RWPE1 (cell line): ENCODE measurements at regions not wholly inside any gene's neighbourhood (a gene's known extent, or its start where the extent isn't known, plus 50 kb on each side); places are given as distances from the start of the nearest gene placed in this dataset.

Source experiments
- CTCF ChIA-PET: fragments of 350-600 bp; sonication (Branson Sonifier 250); formaldehyde crosslinking; extraction: SDS; loops from one replicate; lab custom pipeline; 2021; lab: Yijun Ruan, JAX
- POLR2A ChIA-PET: fragments of 400-600 bp; formaldehyde crosslinking; extraction: SDS; loops from one replicate; lab custom pipeline; 2020; ENCODE audit warnings: antibody characterized with exemption; ENCODE audit not compliant: low non-redundant PET; lab: Yijun Ruan, JAX
- DNase-seq: peaks from one replicate; pipeline ENCODE4 v3.0.0; 2012; ENCODE audit warnings: low spot score
- H3K27ac ChIP-seq: fragments of 450-650 bp; 2 replicates; pipeline ENCODE4 v1.5.1; 2017
- TF ChIP-seq, protein P1 (sequence below): fragments of 450-650 bp; conservative IDR thresholded peaks from 2 replicates; pipeline ENCODE4 v1.5.1; 2017; ENCODE audit warnings: low read depth, mild to moderate bottlenecking

DNA sequence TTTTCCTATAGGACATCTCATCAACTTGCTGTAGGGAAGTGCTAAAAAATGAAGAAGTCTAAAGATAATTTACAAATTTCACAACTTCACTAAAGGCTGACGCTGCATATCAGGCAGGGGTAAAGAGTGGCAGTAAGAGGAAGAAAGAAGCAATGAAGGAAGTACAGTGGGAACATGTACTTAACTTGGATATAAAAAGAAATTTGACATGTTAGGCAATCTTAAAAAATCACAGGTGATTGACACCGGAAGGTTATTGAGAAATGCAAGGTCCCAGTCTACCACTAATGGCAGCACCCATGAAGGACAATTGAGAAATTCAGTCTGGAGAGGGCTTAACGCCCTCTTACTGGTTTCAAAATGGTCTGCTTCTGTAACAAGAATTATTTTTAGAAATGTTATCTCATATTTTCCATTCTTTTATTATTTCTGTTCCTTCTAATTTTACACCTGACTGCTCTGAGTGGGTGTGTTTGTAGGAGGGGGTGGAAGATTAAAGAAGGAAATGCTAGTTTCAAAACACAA, 358.1 kb downstream of the KCNJ2 start:
- POLR2A ChIA-PET: no interaction called here
- CTCF ChIA-PET: interaction anchor here (0.5 to 1.6 kb wide), 2 partner anchors 26 to 527 kb away, joined by 3 to 4 read pairs; no protein-coding TSS in a partner anchor
- no peak for DNase-seq
- no peak overlapping the region for H3K27ac ChIP-seq
- TF ChIP-seq, protein P1, sequence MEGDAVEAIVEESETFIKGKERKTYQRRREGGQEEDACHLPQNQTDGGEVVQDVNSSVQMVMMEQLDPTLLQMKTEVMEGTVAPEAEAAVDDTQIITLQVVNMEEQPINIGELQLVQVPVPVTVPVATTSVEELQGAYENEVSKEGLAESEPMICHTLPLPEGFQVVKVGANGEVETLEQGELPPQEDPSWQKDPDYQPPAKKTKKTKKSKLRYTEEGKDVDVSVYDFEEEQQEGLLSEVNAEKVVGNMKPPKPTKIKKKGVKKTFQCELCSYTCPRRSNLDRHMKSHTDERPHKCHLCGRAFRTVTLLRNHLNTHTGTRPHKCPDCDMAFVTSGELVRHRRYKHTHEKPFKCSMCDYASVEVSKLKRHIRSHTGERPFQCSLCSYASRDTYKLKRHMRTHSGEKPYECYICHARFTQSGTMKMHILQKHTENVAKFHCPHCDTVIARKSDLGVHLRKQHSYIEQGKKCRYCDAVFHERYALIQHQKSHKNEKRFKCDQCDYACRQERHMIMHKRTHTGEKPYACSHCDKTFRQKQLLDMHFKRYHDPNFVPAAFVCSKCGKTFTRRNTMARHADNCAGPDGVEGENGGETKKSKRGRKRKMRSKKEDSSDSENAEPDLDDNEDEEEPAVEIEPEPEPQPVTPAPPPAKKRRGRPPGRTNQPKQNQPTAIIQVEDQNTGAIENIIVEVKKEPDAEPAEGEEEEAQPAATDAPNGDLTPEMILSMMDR: no peak

DNA sequence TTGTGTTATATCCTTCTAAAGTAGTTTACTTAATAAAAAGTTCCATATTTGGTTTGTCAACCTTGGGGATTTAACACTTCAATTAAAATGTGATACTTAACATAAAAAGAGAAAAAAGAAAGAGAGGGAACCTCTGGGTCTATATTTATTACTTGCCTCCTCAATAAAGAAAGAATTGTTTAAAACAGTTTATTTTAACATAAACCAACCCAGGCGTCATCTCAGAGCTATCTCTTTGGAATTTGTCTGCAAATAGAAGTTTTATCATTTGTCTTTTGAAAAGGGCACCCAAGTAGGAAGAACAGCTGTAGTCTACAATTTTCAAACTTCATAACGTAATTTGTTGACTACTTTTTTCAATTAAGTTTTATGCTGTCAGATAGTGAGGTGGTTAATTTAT, 364.1 kb downstream of the KCNJ2 start:
- no peak for DNase-seq
- ChIA-PET CTCF (no interaction called here), POLR2A (no interaction called here)
- TF ChIP-seq, protein P1: no peak
- no peak overlapping the region for H3K27ac ChIP-seq

DNA sequence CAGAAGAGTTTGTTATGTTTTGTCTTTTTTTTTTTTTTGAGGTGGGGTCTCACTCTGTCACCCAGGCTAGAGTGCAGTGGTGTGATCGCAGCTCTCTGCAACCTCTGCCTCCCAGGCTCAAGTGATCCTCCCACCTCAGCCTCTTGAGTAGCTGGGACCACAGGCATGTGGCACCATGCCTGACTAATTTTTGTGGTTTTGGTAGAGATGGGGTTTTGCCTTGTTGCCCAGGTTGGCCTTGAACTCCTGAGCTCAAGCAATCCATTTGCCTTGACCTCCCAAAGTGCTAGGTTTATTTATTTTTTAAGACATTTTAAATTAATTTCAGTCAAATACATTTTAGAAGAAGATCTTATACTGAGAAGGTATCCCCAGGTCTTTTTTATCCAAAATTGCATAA, 366.7 kb downstream of the KCNJ2 start:
- TF ChIP-seq, protein P1: no peak
- POLR2A ChIA-PET: no interaction called here
- CTCF ChIA-PET: interaction anchor here (0.6 kb wide), 2 partner anchors 66 to 440 kb away, joined by 3 read pairs; no protein-coding TSS in a partner anchor
- H3K27ac ChIP-seq: no peak overlapping the region
- no peak for DNase-seq

DNA sequence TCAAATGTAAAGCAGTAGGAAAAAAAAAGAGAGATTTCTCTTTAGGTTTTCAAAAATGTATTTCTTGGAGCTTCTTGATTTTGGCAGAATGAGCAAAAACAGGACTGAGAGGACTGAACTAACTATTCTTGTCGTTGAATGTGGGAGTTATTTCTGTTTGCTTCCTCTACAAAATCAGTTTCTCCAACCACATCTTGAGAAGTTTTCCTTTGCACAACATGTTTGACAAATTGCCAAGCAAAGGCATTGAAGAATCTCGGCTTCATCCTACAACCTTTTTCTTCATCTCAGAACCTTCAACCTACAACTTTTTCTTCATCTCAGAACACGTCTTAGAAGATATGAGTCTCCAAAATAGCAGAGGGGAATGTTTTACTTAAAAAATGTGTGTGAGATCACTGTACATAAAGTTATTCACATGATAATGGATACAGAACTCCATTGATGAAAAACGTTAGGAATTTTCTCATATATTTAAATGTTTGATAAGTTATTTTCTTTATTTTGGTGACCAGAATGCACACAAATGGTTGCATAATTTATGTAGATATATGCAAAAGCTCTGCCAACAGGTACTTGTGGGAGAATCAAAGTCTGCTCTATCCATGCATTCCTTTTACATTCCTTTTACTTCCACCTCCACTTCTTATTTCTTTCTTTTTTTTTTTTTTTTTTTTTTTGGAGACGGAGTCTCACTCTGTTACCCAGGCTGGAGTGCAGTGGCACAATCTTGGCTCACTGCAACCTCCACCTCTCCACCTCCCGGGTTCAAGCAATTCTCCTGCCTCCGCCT, 370.0 kb downstream of the KCNJ2 start:
- TF ChIP-seq, protein P1: no peak
- DNase-seq: no peak
- CTCF ChIA-PET: no interaction called here
- POLR2A ChIA-PET: no interaction called here
- H3K27ac ChIP-seq: no peak overlapping the region

DNA sequence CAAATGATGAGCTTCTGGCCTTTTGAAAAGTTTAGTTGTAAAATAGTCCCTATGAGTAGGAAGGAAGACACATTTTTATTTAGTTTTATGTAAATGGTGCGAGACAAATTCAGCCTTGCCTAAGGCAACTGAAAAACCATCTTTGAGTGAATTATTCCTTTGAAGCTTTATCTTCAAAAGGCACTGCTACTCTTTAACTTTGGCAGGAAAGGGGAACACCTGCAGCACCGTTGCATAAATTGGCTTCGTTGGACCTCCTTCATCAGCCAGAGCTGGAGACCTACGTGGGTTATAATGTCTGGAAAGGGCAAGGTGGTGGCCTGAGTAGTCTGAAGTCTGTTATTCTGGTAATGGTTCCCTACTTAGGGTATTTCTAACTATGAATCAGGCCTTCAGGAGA, 373.5 kb downstream of the KCNJ2 start:
- CTCF ChIA-PET: no interaction called here
- POLR2A ChIA-PET: no interaction called here
- no peak for DNase-seq
- H3K27ac ChIP-seq: no peak overlapping the region
- TF ChIP-seq, protein P1: no peak

DNA sequence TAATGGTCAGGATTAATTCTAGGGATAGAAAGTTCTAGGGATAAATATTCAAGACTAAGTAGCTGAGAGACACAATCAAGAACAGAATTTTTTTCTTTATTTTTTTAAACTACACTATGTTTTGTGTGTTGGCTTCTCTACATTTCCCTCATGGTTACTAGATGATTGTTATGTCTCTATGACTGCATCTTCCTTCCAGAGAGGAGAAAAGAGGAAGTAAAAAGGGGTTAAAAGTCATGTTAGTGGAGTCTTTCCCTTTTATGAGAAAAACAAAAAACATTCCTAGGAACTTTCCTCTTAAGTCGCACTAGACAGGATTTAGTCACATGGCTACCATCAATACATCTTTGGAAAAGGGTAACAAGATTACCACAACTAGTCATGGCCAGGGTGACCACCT, 375.0 kb downstream of the KCNJ2 start:
- no peak overlapping the region for H3K27ac ChIP-seq
- CTCF ChIA-PET: no interaction called here
- no peak for DNase-seq
- POLR2A ChIA-PET: no interaction called here
- TF ChIP-seq, protein P1: no peak
